K562 (cell line): ENCODE measurements at regions not wholly inside any gene's neighbourhood (a gene's known extent, or its start where the extent isn't known, plus 50 kb on each side); places are given as distances from the start of the nearest gene placed in this dataset.

ENCODE experiments used
- CBX2 ChIP-seq: fragments of 200-600 bp; sonication (generic); IDR thresholded peaks from one replicate; pipeline ENCODE4 v1.6.1; 2012; ENCODE audit warnings: mild to moderate bottlenecking, low read length, inconsistent platforms; ENCODE audit not compliant: insufficient read depth, poor library complexity, severe bottlenecking
- CEBPZ ChIP-seq: fragments of 150-350 bp; IDR thresholded peaks from 2 replicates; pipeline ENCODE4 v1.6.1; 2014; ENCODE audit warnings: low read depth, mild to moderate bottlenecking, low read length, borderline replicate concordance
- CTCF ChIP-seq, 3 experiments: IDR thresholded peaks in 2 of 3; conservative IDR thresholded peaks in 1 of 3; 2 replicates each; pipeline ENCODE4 v1.5.1; 2011 to 2012; ENCODE audit warnings: low read length in 3 of 3, mild to moderate bottlenecking in 3 of 3, control low read depth in 2 of 3, improper control_type of control experiment in 1 of 3, inconsistent platforms in 1 of 3, low read depth in 1 of 3, mixed read lengths in 1 of 3, moderate library complexity in 1 of 3; ENCODE audit not compliant: insufficient read depth in 2 of 3
- MAFK ChIP-seq: IDR thresholded peaks from 2 replicates; pipeline ENCODE4 v1.6.1; 2011; ENCODE audit warnings: low read length, improper control_type of control experiment
- SIRT6 ChIP-seq: IDR thresholded peaks from one replicate; pipeline ENCODE4 v1.6.1; 2012; ENCODE audit warnings: low read depth, mild to moderate bottlenecking, control low read depth, inconsistent platforms, low read length, moderate library complexity

- TF ChIP-seq MAFK (no peak), CBX2 (no peak), CEBPZ (no peak), SIRT6 (no peak), CTCF (IDR thresholded peaks at IDR 0.05 in 2 of 3, conservative IDR thresholded peaks at IDR 0.05 in 1 of 3; ENCODE audit: insufficient read depth in 2 of 3, low read depth in 1 of 3, low read length in 3 of 3) (no peak)
Observed at GRCh38 chr12:73418541-73418940, 1119.1 kb upstream of the ATXN7L3B start.
